Parathyroid adenoma (tissue), 2 donors: ENCODE measurements at regions not wholly inside any gene's neighbourhood (a gene's known extent, or its start where the extent isn't known, plus 50 kb on each side); places are given as distances from the start of the nearest gene placed in this dataset.

Experiments
- H2AFZ ChIP-seq: fragments of 300-600 bp; sonication (generic); one replicate; pipeline ENCODE4 v1.7.0; 2017; ENCODE audit warnings: antibody characterized with exemption, mild to moderate bottlenecking
- H3K27ac ChIP-seq: fragments of 300-600 bp; sonication (generic); one replicate; pipeline ENCODE4 v1.7.0; 2017
- H3K27me3 ChIP-seq: fragments of 300-600 bp; sonication (generic); one replicate; pipeline ENCODE4 v1.7.0; 2017; ENCODE audit warnings: low read length; ENCODE audit not compliant: control insufficient read depth, insufficient read depth
- H3K36me3 ChIP-seq: fragments of 300-600 bp; sonication (generic); one replicate; pipeline ENCODE4 v1.7.0; 2017; ENCODE audit warnings: low read length; ENCODE audit not compliant: control insufficient read depth, insufficient read depth
- H3K4me1 ChIP-seq: fragments of 300-600 bp; sonication (generic); one replicate; pipeline ENCODE4 v1.7.0; 2017; ENCODE audit warnings: control low read depth
- H3K4me2 ChIP-seq: fragments of 300-600 bp; sonication (generic); one replicate; pipeline ENCODE4 v1.7.0; 2017; ENCODE audit warnings: low read length
- H3K4me3 ChIP-seq: fragments of 300-600 bp; sonication (generic); one replicate; pipeline ENCODE4 v1.7.0; 2017; ENCODE audit warnings: low read depth, low read length
- H3K79me2 ChIP-seq: fragments of 300-600 bp; sonication (generic); one replicate; pipeline ENCODE4 v1.7.0; 2017; ENCODE audit warnings: control low read depth
- H3K9ac ChIP-seq: fragments of 300-600 bp; sonication (generic); one replicate; pipeline ENCODE4 v1.7.0; 2017; ENCODE audit warnings: mild to moderate bottlenecking
- H3K9me3 ChIP-seq: fragments of 300-600 bp; sonication (generic); one replicate; pipeline ENCODE4 v1.7.0; 2017; ENCODE audit warnings: low read length; ENCODE audit not compliant: control insufficient read depth
- CTCF ChIP-seq: fragments of 300-600 bp; sonication (generic); IDR thresholded peaks from one replicate; pipeline ENCODE4 v1.7.0; 2017; ENCODE audit warnings: antibody characterized with exemption, mild to moderate bottlenecking
- donor health status: primary hyperparathyroidism.

DNA sequence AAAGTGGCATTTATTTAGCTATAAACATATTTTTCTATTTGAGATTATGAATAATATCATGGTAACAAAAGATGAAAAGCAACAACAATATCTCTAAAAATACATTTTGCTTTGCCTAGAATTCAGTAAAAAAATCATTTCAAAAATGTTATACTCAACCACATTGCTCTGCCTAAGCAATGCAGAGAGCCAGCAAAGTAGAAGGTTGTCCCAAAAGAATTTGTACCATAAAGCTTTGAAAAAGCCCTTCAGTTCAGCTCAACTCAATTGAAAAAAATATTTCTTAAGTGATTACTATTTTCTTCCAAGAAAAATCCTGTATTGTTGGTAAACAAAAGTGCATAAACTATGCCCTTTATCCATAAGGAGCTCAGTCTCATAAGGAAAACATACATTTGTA, 301.2 kb upstream of the ARSJ start:
- Histone ChIP-seq H2AFZ (no peak overlapping the region), H3K4me3 (no peak overlapping the region), H3K36me3 (no peaks in the 10 kb centered on the region), H3K79me2 (no peaks in the 10 kb centered on the region), H3K4me2 (no peak overlapping the region), H3K9ac (no peak overlapping the region), H3K27ac (no peak overlapping the region), H3K27me3 (no peaks in the 10 kb centered on the region), H3K9me3 (no peaks in the 10 kb centered on the region), H3K4me1 (no peaks in the 10 kb centered on the region)
- no peak for TF ChIP-seq CTCF

- Histone ChIP-seq H3K27me3 (no peaks in the 10 kb centered on the region), H3K4me1 (no peaks in the 10 kb centered on the region), H3K4me2 (no peak overlapping the region), H3K36me3 (no peaks in the 10 kb centered on the region), H3K27ac (no peak overlapping the region), H2AFZ (no peak overlapping the region), H3K9ac (no peak overlapping the region), H3K4me3 (no peak overlapping the region), H3K79me2 (no peaks in the 10 kb centered on the region), H3K9me3 (no peaks in the 10 kb centered on the region)
- no peak for TF ChIP-seq CTCF
Measured at GRCh38 chr4:114281164-114281960, 301.9 kb upstream of the ARSJ start.

- H3K4me2 ChIP-seq = no peak overlapping the region
- no peaks in the 10 kb centered on the region for H3K79me2 ChIP-seq
- no peak overlapping the region for H3K9ac ChIP-seq
- TF ChIP-seq CTCF = no peak
- no peak overlapping the region for H2AFZ ChIP-seq
- H3K27me3 ChIP-seq = no peaks in the 10 kb centered on the region
- H3K36me3 ChIP-seq = no peaks in the 10 kb centered on the region
- H3K27ac ChIP-seq = no peak overlapping the region
- no peaks in the 10 kb centered on the region for H3K9me3 ChIP-seq
- no peaks in the 10 kb centered on the region for H3K4me1 ChIP-seq
- H3K4me3 ChIP-seq = no peak overlapping the region
Measured at GRCh38 chr4:114282937-114283336, 303.5 kb upstream of the ARSJ start.

GRCh38 chr4:114284629-114285028, 305.2 kb upstream of the ARSJ start:
- Histone ChIP-seq H2AFZ (no peak overlapping the region), H3K79me2 (no peaks in the 10 kb centered on the region), H3K36me3 (no peaks in the 10 kb centered on the region), H3K4me1 (no peaks in the 10 kb centered on the region), H3K9me3 (no peaks in the 10 kb centered on the region), H3K9ac (no peak overlapping the region), H3K27me3 (no peaks in the 10 kb centered on the region), H3K27ac (no peak overlapping the region), H3K4me2 (no peak overlapping the region), H3K4me3 (no peak overlapping the region)
- no peak for TF ChIP-seq CTCF

- Histone ChIP-seq H2AFZ (no peak overlapping the region), H3K9ac (no peak overlapping the region), H3K4me3 (no peak overlapping the region), H3K9me3 (no peaks in the 10 kb centered on the region), H3K4me2 (no peak overlapping the region), H3K27me3 (no peaks in the 10 kb centered on the region), H3K27ac (no peak overlapping the region), H3K4me1 (no peaks in the 10 kb centered on the region), H3K79me2 (no peaks in the 10 kb centered on the region), H3K36me3 (no peaks in the 10 kb centered on the region)
- no peak for TF ChIP-seq CTCF
Measured at GRCh38 chr4:114286262-114286810, 306.9 kb upstream of the ARSJ start.
